ENCODE measurements at regions not wholly inside any gene's neighbourhood (a gene's known extent, or its start where the extent isn't known, plus 50 kb on each side); places are given as distances from the start of the nearest gene placed in this dataset.

DNA sequence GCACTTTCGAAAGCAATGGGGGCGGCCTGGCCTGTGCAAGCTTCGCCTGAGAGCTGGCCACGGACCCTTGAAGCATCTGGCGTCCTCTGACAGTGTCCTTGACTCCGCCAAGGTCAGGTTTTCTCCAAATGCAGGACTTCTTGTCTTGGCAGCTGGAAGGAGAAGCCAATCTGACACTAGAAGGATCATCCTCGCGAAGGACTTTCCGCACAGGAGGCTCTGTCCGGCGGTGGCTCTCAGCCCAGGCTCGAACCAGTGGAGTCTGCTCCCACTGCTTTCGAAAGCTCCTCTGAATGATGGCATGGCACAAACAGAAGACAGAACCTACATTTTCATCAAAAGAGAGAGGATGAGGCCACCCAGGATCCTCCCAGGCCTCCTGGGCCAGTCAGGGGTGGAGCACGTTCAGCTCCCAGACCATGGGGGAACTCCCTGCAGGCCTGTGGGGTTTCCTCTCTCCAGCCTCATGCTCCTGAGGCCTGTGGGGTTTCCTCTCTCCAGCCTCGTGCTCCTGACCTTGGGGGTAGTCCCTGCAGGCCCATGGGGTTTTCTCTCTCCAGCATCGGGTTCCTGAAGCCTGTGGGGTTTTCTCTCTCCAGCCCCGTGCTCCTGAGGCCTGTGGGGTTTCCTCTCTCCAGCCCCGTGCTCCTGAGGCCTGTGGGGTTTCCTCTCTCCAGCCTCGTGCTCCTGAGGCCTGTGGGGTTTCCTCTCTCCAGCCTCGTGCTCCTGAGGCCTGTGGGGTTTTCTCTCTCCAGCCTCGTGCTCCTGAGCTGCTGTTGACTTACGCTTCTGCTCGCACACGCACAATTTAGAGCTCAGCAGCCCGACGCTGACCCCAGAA lies 396.5 kb upstream of the SALL3 start:
- no peak for TF ChIP-seq CTCF (conservative IDR thresholded peaks at IDR 0.05; ENCODE audit: low read length)
- no peak for TF ChIP-seq EZH2phosphoT487 (IDR thresholded peaks at IDR 0.05; ENCODE audit: borderline replicate concordance, low read depth, low read length)
